Spleen (tissue), 11 donors: ENCODE measurements at regions not wholly inside any gene's neighbourhood (a gene's known extent, or its start where the extent isn't known, plus 50 kb on each side); places are given as distances from the start of the nearest gene placed in this dataset.

Source experiments
- DNase-seq: peaks from one replicate; pipeline ENCODE4 v3.0.0-alpha.2; 2020
- H3K27ac ChIP-seq, 8 donors: fragments of 200-600 bp; sonication (generic) in 7 of 8; 1 replicate in 4 of 8; 2 replicates in 4 of 8; pipeline versions ENCODE4 v1.5.0 to v1.8.0; 2016 to 2021; ENCODE audit warnings: inconsistent platforms in 4 of 8, mild to moderate bottlenecking in 4 of 8, moderate library complexity in 1 of 8
- H3K27me3 ChIP-seq, 7 donors: fragments of 200-600 bp; sonication (generic) in 6 of 7; replicated peaks in 1 of 7; 1 replicate in 4 of 7; 2 replicates in 3 of 7; pipeline versions ENCODE4 v1.5.0 to v1.8.0; 2016 to 2021; ENCODE audit warnings: inconsistent platforms in 3 of 7, mild to moderate bottlenecking in 1 of 7
- H3K36me3 ChIP-seq, 6 donors: fragments of 200-600 bp; sonication (generic) in 5 of 6; 1 replicate in 4 of 6; 2 replicates in 2 of 6; pipeline versions ENCODE4 v1.5.0 to v1.8.0; 2016 to 2021; ENCODE audit warnings: inconsistent platforms in 2 of 6
- H3K4me1 ChIP-seq, 6 donors: fragments of 200-600 bp; sonication (generic) in 5 of 6; 1 replicate in 3 of 6; 2 replicates in 3 of 6; pipeline versions ENCODE4 v1.5.0 to v1.8.0; 2016 to 2021; ENCODE audit warnings: inconsistent platforms in 3 of 6
- H3K4me3 ChIP-seq, 8 donors: fragments of 200-600 bp; sonication (generic) in 7 of 8; 1 replicate in 4 of 8; 2 replicates in 4 of 8; pipeline versions ENCODE4 v1.5.0 to v1.8.0; 2016 to 2021; ENCODE audit warnings: inconsistent platforms in 4 of 8, mild to moderate bottlenecking in 4 of 8, moderate library complexity in 2 of 8
- H3K9me3 ChIP-seq, 8 donors: fragments of 200-600 bp; sonication (generic) in 7 of 8; 1 replicate in 4 of 8; 2 replicates in 4 of 8; pipeline versions ENCODE4 v1.5.0 to v1.8.0; 2016 to 2021; ENCODE audit warnings: inconsistent platforms in 4 of 8
- CTCF ChIP-seq, 11 experiments: fragments of 200-600 bp in 7 of 11; fragments of 450-650 bp in 4 of 11; sonication (generic) in 4 of 11; IDR thresholded peaks in 8 of 11; conservative IDR thresholded peaks in 3 of 11; 1 replicate in 7 of 11; 2 replicates in 4 of 11; pipeline versions ENCODE4 v1.4.0 to v1.8.0; 2016 to 2021; ENCODE audit warnings: antibody characterized with exemption in 11 of 11, inconsistent platforms in 4 of 11, mild to moderate bottlenecking in 1 of 11
- POLR2A ChIP-seq, 3 donors: fragments of 450-650 bp; IDR thresholded peaks; one replicate each; pipeline ENCODE4 v1.5.1; 2017; ENCODE audit warnings: antibody characterized with exemption in 3 of 3, mild to moderate bottlenecking in 1 of 3
- POLR2AphosphoS5 ChIP-seq, 3 donors: sonication (generic); formaldehyde crosslinking; IDR thresholded peaks; one replicate each; pipeline ENCODE4 v1.5.1; 2017; ENCODE audit warnings: antibody characterized with exemption in 3 of 3
- WGBS, 5 donors: extraction: QIAGEN DNeasy Blood & Tissue Kit in 3 of 5; methylation state at CpG; one replicate each; pipeline versions ENCODE4 v1.1.5 to v1.1.7; 2013 to 2018; 5-methylcytosine and 5-hydroxymethylcytosine counted together
- intact Hi-C: fragments of 100-400 bp; cut with DNase I; formaldehyde crosslinking; loops from one replicate; pipeline ENCODE4 v1.15.0; 2023; ENCODE audit warnings: low total_unique reads
- donor health status: healthy with polysubstance abuse.
- donor health status: DM: no; HTN: no; CAD: no; lungs with moderate emphysema.
- donor health status: DM: no; HTN: no; CAD: no.
- donor health status: Bipolar disorder and iron deficiency.
- donor health status: healthy.
- donor health status: DM: no; HTN: no; CAD: no.
- donor health status: DM: yes; HTN: yes; CAD: no.

GRCh38 chr16:86806838-86807351, 228.5 kb downstream of the FOXL1 start:
- TF ChIP-seq CTCF (IDR thresholded peaks at IDR 0.05 in 8 of 11, conservative IDR thresholded peaks at IDR 0.05 in 3 of 11) (no peak), POLR2A (IDR thresholded peaks at IDR 0.05) (no peak), POLR2AphosphoS5 (IDR thresholded peaks at IDR 0.05) (no peak)
- 36 to 72% (median 54%) methylated on average over 18 to 22 of the region's 22 CpGs for WGBS, 5 donors
- DNase-seq = no peak

GRCh38 chr16:86808863-86809444, 230.6 kb downstream of the FOXL1 start:
- no peak for DNase-seq
- Histone ChIP-seq H3K9me3 (no peaks in the 10 kb centered on the region), H3K27me3 (peaks cover 0 to 53% (median 15%) of the 10 kb centered on the region in 7 donors), H3K36me3 (no peaks in the 10 kb centered on the region), H3K4me3 (no peak overlapping the region), H3K27ac (no peak overlapping the region), H3K4me1 (no peaks in the 10 kb centered on the region)
- TF ChIP-seq POLR2A (IDR thresholded peaks at IDR 0.05) (no peak), POLR2AphosphoS5 (IDR thresholded peaks at IDR 0.05) (no peak), CTCF (IDR thresholded peaks at IDR 0.05 in 8 of 11, conservative IDR thresholded peaks at IDR 0.05 in 3 of 11) (no peak)
- WGBS, 5 donors = 71 to 83% (median 82%) methylated on average over 14 to 18 of the region's 18 CpGs
- intact Hi-C loops = no loop called here

More at GRCh38 chr16:86806838-86807351, 228.5 kb downstream of the FOXL1 start:
- no peak overlapping the region for H3K4me3 ChIP-seq
- intact Hi-C loops = no loop called here
- peaks cover 0 to 2% (median 0%) of the 10 kb centered on the region in 8 donors for H3K9me3 ChIP-seq
- H3K36me3 ChIP-seq = no peaks in the 10 kb centered on the region
- H3K27ac ChIP-seq = no peak overlapping the region
- no peaks in the 10 kb centered on the region for H3K4me1 ChIP-seq
- peaks cover 0 to 63% (median 15%) of the 10 kb centered on the region in 7 donors for H3K27me3 ChIP-seq

- Histone ChIP-seq H3K27me3 (peaks cover 0 to 48% (median 15%) of the 10 kb centered on the region in 7 donors), H3K4me1 (no peaks in the 10 kb centered on the region), H3K9me3 (no peaks in the 10 kb centered on the region), H3K36me3 (no peaks in the 10 kb centered on the region), H3K27ac (no peak overlapping the region), H3K4me3 (no peak overlapping the region)
- intact Hi-C loops = no loop called here
- WGBS, 5 donors = 69 to 81% (median 78%) methylated on average over 6 to 8 of the region's 8 CpGs
- DNase-seq = no peak
- TF ChIP-seq CTCF (IDR thresholded peaks at IDR 0.05 in 8 of 11, conservative IDR thresholded peaks at IDR 0.05 in 3 of 11) = no peak
- TF ChIP-seq POLR2A (IDR thresholded peaks at IDR 0.05) = no peak
- TF ChIP-seq POLR2AphosphoS5 (IDR thresholded peaks at IDR 0.05) = no peak
Measured at GRCh38 chr16:86809458-86809955, 231.2 kb downstream of the FOXL1 start.

GRCh38 chr16:86810062-86810461, 231.7 kb downstream of the FOXL1 start:
- no peak overlapping the region for H3K27ac ChIP-seq
- no peak for DNase-seq
- H3K27me3 ChIP-seq = peaks cover 0 to 46% (median 15%) of the 10 kb centered on the region in 7 donors
- intact Hi-C loops = no loop called here
- TF ChIP-seq CTCF (IDR thresholded peaks at IDR 0.05 in 8 of 11, conservative IDR thresholded peaks at IDR 0.05 in 3 of 11) = no peak
- TF ChIP-seq POLR2A (IDR thresholded peaks at IDR 0.05) = no peak
- no peak overlapping the region for H3K4me3 ChIP-seq
- H3K9me3 ChIP-seq = no peaks in the 10 kb centered on the region
- no peaks in the 10 kb centered on the region for H3K36me3 ChIP-seq
- 86 to 92% (median 89%) methylated on average over 2 of the region's 2 CpGs for WGBS, 5 donors
- H3K4me1 ChIP-seq = no peaks in the 10 kb centered on the region
